Sigmoid colon (tissue), 4 donors: ENCODE measurements at regions not wholly inside any gene's neighbourhood (a gene's known extent, or its start where the extent isn't known, plus 50 kb on each side); places are given as distances from the start of the nearest gene placed in this dataset.

Experiments used
- CTCF ChIP-seq, 4 experiments: fragments of 450-650 bp in 3 of 4; fragments of 200-600 bp in 1 of 4; IDR thresholded peaks; one replicate each; pipeline ENCODE4 v1.5.1; 2016 to 2019; ENCODE audit warnings: antibody characterized with exemption in 4 of 4, mild to moderate bottlenecking in 3 of 4, moderate library complexity in 2 of 4
- EP300 ChIP-seq, 4 donors: sonication (generic); formaldehyde crosslinking; IDR thresholded peaks; one replicate each; pipeline ENCODE4 v1.6.1; 2017; ENCODE audit warnings: antibody characterized with exemption in 4 of 4
- POLR2A ChIP-seq, 2 donors: fragments of 450-650 bp; IDR thresholded peaks; one replicate each; pipeline ENCODE4 v1.6.1; 2016; ENCODE audit warnings: antibody characterized with exemption in 2 of 2, mild to moderate bottlenecking in 2 of 2, moderate library complexity in 2 of 2
- POLR2AphosphoS5 ChIP-seq, 4 donors: sonication (generic); formaldehyde crosslinking; IDR thresholded peaks; one replicate each; pipeline ENCODE4 v1.6.1; 2017; ENCODE audit warnings: antibody characterized with exemption in 4 of 4

- no peak for TF ChIP-seq POLR2A (IDR thresholded peaks at IDR 0.05)
- TF ChIP-seq POLR2AphosphoS5 (IDR thresholded peaks at IDR 0.05) = no peak
- no peak for TF ChIP-seq CTCF (IDR thresholded peaks at IDR 0.05)
- TF ChIP-seq EP300 (IDR thresholded peaks at IDR 0.05) = no peak
These were observed 238.5 kb upstream of the CHST9 start for GRCh38 chr18:27423581-27423980.
